PC-9 (cell line): ENCODE measurements at regions not wholly inside any gene's neighbourhood (a gene's known extent, or its start where the extent isn't known, plus 50 kb on each side); places are given as distances from the start of the nearest gene placed in this dataset.
A peak's percentile ranks its signal among the peaks of the same experiment; 100 is the strongest.

Experiments
- BruUV-seq: library from RNA; stranded (reverse); fragments of 400-500 nt; replicated peaks from 2 replicates; lab custom pipeline; 2021; lab: Mats Ljungman, UMichigan
- CTCF ChIA-PET: fragments of 300-600 bp; sonication (Branson Sonifier 250); formaldehyde crosslinking; loops from one replicate; lab custom pipeline; 2022; ENCODE audit warnings: antibody characterized with exemption; lab: Charles Lee
- POLR2A ChIA-PET: fragments of 300-600 bp; sonication (Branson Sonifier 250); formaldehyde crosslinking; loops from one replicate; lab custom pipeline; 2022; ENCODE audit warnings: antibody characterized with exemption; ENCODE audit not compliant: unreplicated experiment; lab: Charles Lee
- DNase-seq, 2 experiments: peaks; one replicate each; pipeline versions ENCODE4 v3.0.0 to v3.0.0-alpha.2; 2015 to 2022; ENCODE audit warnings: mixed read lengths in 1 of 2
- H2AFZ ChIP-seq: fragments of 200-600 bp; sonication (generic); 2 replicates; pipeline ENCODE4 v1.8.1; 2017; ENCODE audit warnings: antibody characterized with exemption
- H3F3A ChIP-seq: fragments of 200-600 bp; sonication (generic); 2 replicates; pipeline ENCODE4 v1.8.1; 2017; ENCODE audit warnings: antibody characterized with exemption, mild to moderate bottlenecking, low read depth; ENCODE audit not compliant: insufficient read depth
- H3K27ac ChIP-seq: fragments of 200-600 bp; sonication (generic); 2 replicates; pipeline ENCODE4 v1.6.1; 2016; ENCODE audit warnings: mixed run types
- H3K27me3 ChIP-seq: fragments of 200-600 bp; sonication (generic); 2 replicates; pipeline ENCODE4 v1.6.1; 2016; ENCODE audit warnings: low read depth, mixed run types; ENCODE audit not compliant: insufficient read depth
- H3K36me3 ChIP-seq: fragments of 200-600 bp; sonication (generic); 2 replicates; pipeline ENCODE4 v1.6.1; 2016; ENCODE audit warnings: low read depth, mixed run types
- H3K4me1 ChIP-seq: fragments of 200-600 bp; sonication (generic); replicated peaks from 2 replicates; pipeline ENCODE4 v1.6.1; 2016; ENCODE audit warnings: mixed run types; ENCODE audit not compliant: insufficient read depth
- H3K4me2 ChIP-seq: fragments of 200-600 bp; sonication (generic); 2 replicates; pipeline ENCODE4 v1.6.1; 2017; ENCODE audit warnings: mixed run types
- H3K4me3 ChIP-seq: fragments of 200-600 bp; sonication (generic); 2 replicates; pipeline ENCODE4 v1.6.1; 2016; ENCODE audit warnings: mixed run types
- H3K79me2 ChIP-seq: fragments of 200-600 bp; sonication (generic); 2 replicates; pipeline ENCODE4 v1.6.1; 2017; ENCODE audit warnings: low read depth, mixed run types
- H3K9me2 ChIP-seq: fragments of 200-600 bp; sonication (generic); 2 replicates; pipeline ENCODE4 v1.8.1; 2017; ENCODE audit warnings: mild to moderate bottlenecking; ENCODE audit not compliant: insufficient read depth
- H3K9me3 ChIP-seq: fragments of 200-600 bp; sonication (generic); 2 replicates; pipeline ENCODE4 v1.8.1; 2016; ENCODE audit warnings: low read depth; ENCODE audit not compliant: insufficient read depth
- H4K20me1 ChIP-seq: fragments of 200-600 bp; sonication (generic); 2 replicates; pipeline ENCODE4 v1.8.1; 2017; ENCODE audit not compliant: insufficient read depth
- CTCF ChIP-seq: fragments of 200-600 bp; sonication (generic); conservative IDR thresholded peaks from 2 replicates; pipeline ENCODE4 v1.6.1; 2017; ENCODE audit warnings: mixed run types, antibody characterized with exemption, mild to moderate bottlenecking, moderate library complexity
- EZH2 ChIP-seq: fragments of 200-600 bp; sonication (generic); IDR thresholded peaks from 2 replicates; pipeline ENCODE4 v1.8.0; 2017; ENCODE audit warnings: antibody characterized with exemption, low read depth
- intact Hi-C: fragments of 100-400 bp; cut with micrococcal nuclease; formaldehyde crosslinking; loops from one replicate; pipeline ENCODE4 v1.10.0; 2022; ENCODE audit not compliant: unreplicated experiment

DNA sequence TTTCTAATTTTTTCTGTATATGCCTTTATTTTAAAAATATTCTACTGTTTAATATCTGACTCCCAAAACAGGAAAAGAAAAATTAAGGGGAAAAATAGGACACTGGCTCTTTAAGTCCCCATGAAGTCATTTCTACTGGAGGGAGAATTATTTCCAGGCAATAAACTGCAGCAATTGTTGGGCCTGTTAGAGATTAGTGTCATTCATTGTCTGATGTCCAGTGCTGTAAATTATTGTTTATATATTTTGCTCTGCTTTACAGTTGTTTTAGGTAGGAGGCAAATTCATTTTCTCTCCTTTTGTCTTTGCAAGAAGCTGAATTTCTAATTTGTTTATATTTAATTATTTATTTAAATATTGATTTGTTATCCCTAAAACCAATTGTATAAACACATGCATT is 906.0 kb upstream of the CDH10 start:
- intact Hi-C loops: no loop called here
- TF ChIP-seq EZH2 (no peak), CTCF (no peak)
- Histone ChIP-seq H3K4me3 (no peak overlapping the region), H3K79me2 (no peaks in the 10 kb centered on the region), H3K4me1 (no peaks in the 10 kb centered on the region), H2AFZ (no peak overlapping the region), H3K27me3 (no peaks in the 10 kb centered on the region), H3K4me2 (no peak overlapping the region), H3K9me2 (no peaks in the 10 kb centered on the region), H3K36me3 (no peaks in the 10 kb centered on the region), H4K20me1 (no peaks in the 10 kb centered on the region), H3K9me3 (0 out of 2 replicates have a peak, but pooled peaks cover 3% of the 10 kb centered on the region), H3K27ac (no peak overlapping the region), H3F3A (no peaks in the 10 kb centered on the region)
- ChIA-PET CTCF (no interaction called here), POLR2A (no interaction called here)
- no TSS peak for BruUV-seq
- no peak for DNase-seq

- TF ChIP-seq CTCF (peak; percentile 78), EZH2 (no peak)
- Histone ChIP-seq H3K4me3 (no peak overlapping the region), H3K27ac (no peak overlapping the region), H2AFZ (no peak overlapping the region), H3K9me3 (0 out of 2 replicates have a peak, but pooled peaks cover 3% of the 10 kb centered on the region), H3K27me3 (no peaks in the 10 kb centered on the region), H3K4me1 (no peaks in the 10 kb centered on the region), H3K79me2 (no peaks in the 10 kb centered on the region), H3K9me2 (peaks cover 3% of the 10 kb centered on the region; the same call in 1 of the 2 replicates), H3K36me3 (no peaks in the 10 kb centered on the region), H3K4me2 (no peak overlapping the region), H4K20me1 (no peaks in the 10 kb centered on the region), H3F3A (no peaks in the 10 kb centered on the region)
- intact Hi-C loops: loop anchor here (10.0 kb wide), 1 partner anchor 910 kb away; no protein-coding TSS in a partner anchor
- ChIA-PET CTCF (interaction anchor here (0.6 kb wide), 1 partner anchor 458 kb away, joined by 3 read pairs; no protein-coding TSS in a partner anchor), POLR2A (no interaction called here)
- peak; percentile 43 to 46 for DNase-seq
- no TSS peak for BruUV-seq
These were observed 900.0 kb upstream of the CDH10 start for GRCh38 chr5:25544652-25545249.

GRCh38 chr5:25540628-25541027 is 895.9 kb upstream of the CDH10 start:
- BruUV-seq: no TSS peak
- no peak overlapping the region for H3K4me2 ChIP-seq
- H3K27me3 ChIP-seq: no peaks in the 10 kb centered on the region
- no peaks in the 10 kb centered on the region for H3K9me3 ChIP-seq
- intact Hi-C loops: loop anchor here (10.0 kb wide), 1 partner anchor 906 kb away; no protein-coding TSS in a partner anchor
- H3F3A ChIP-seq: no peaks in the 10 kb centered on the region
- H3K4me3 ChIP-seq: no peak overlapping the region
- CTCF ChIA-PET: no interaction called here
- no peaks in the 10 kb centered on the region for H3K4me1 ChIP-seq
- no peak for TF ChIP-seq CTCF
- TF ChIP-seq EZH2: no peak
- POLR2A ChIA-PET: no interaction called here
- no peaks in the 10 kb centered on the region for H4K20me1 ChIP-seq
- no peak overlapping the region for H3K27ac ChIP-seq
- DNase-seq: no peak
- H3K79me2 ChIP-seq: no peaks in the 10 kb centered on the region
- peaks cover 3% of the 10 kb centered on the region; the same call in 1 of the 2 replicates for H3K9me2 ChIP-seq
- H3K36me3 ChIP-seq: no peaks in the 10 kb centered on the region
- H2AFZ ChIP-seq: no peak overlapping the region
